GM21528 (cell line): ENCODE measurements at regions not wholly inside any gene's neighbourhood (a gene's known extent, or its start where the extent isn't known, plus 50 kb on each side); places are given as distances from the start of the nearest gene placed in this dataset.
A peak's percentile ranks its signal among the peaks of the same experiment; 100 is the strongest.
"Not testable (repeated sequence)": the region's sequence is repeated elsewhere in the genome, so short reads cannot be mapped to it uniquely, and the experiment has no call there.

Experiments used
- ATAC-seq: cut with Tn5 transposase; IDR thresholded peaks from one replicate; pipeline ENCODE4 v1.9.1; 2021; ENCODE audit warnings: mild to moderate bottlenecking, moderate library complexity; ENCODE audit not compliant: unreplicated experiment, low FRiP score

DNA sequence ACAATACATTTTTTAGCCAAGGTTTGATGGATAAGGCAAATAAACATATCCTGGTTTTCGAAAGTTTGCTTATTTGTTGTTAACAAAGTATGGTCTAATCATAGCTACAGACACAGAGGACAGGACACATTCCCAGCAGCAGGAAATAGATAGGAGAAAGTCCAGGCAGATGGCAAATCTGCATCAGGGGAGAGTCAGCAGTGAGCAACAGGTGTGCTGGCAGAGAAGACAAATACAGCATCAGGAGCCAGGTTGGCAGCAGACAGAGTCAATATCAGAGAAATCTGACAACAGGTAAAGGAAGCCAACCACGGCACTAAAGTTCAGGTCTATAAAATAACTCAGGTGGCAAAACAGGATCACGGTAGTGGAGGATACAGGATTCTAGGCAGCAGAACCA lies 210.7 kb upstream of the PTBP2 start:
- no peak for ATAC-seq

DNA sequence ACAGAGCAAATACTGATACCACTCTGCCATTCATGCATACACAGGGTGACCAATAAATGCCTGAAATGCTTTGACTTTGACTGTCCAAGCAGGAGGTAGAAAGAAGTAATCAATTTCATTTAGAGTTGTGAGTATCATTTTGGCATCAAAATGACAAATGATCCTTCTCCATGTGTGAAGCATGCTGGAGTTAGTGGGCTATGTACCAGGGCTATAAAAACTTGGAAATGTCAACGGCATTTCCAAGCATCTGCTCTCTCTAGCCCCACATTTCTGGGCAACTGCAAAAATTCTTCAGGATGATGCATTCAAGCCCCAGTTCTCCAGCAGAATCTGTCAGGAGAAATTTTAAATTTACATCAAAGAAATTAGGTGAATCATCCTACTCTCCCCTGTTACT lies 208.4 kb upstream of the PTBP2 start:
- ATAC-seq: no peak

DNA sequence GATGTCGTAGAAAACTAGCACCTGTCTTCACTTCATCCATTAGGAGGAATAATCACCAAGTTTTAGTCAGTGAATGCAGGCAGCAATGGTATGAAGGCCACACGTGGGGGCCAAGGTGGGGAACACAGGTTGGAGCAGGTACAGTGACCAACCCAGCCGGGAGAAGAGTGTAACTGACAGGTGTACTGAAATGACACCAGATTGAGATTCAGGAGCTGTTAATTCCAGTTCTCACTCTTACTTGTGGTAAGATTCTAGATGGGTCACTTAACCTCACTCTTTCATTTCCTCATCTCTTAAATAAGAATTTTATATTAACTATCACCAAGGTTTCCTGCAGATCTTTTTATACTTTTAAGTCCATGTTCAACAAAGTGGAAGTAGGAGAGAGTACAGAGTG lies 206.2 kb upstream of the PTBP2 start:
- peak; percentile 95 for ATAC-seq

DNA sequence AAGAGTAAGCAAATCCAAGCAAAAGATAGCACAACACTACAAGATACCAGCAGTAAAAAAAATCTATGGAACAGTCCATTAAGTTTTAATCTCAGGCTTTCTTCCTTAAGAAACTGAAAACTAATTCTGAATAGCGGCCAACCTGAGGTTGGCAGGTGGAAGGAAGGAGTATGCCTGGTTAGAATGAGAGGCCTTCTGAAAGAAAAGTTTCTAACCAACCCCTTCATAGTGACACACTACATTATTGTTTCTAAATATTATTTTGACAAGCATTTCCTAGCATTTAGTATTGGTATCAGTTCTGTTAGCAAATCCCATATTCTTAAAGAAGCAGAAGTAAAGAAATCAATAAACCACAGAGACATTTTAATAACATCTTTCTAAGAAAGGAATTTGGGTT lies 205.7 kb upstream of the PTBP2 start:
- ATAC-seq: no peak

DNA sequence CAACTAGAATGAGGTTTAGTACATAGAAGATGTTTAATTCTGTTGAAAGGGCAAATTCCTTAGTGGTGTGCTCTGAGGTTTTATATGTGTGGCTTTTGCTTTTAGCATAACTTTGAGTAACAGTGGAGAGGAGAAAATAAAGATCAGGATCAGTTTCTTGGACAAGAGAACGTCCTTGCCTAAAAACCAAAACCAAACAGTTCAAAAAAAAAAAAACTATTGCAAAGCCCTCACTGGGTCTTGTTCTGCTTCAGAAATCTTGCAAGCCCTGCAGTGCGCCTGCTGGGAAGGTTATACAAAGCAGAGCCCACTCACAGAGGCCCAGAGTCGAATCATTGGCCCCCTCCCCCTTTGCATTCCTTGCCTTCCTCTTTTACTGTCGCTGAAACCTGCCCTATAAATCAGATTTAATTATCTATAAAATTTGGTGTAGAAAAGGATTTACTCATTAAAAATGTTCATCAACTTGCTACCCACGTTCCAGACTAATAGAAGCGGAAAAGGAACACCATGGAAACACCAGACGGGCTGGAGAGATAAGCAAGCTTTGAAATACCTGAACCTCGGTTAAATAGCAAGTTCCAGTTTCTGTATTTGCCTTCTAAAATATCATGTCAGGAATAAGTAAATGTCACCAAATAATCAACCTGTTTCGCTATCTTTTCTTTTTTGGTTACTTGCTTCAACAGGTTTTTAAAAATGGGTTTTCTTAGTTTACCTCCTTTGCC lies 201.6 kb upstream of the PTBP2 start:
- no peak for ATAC-seq

DNA sequence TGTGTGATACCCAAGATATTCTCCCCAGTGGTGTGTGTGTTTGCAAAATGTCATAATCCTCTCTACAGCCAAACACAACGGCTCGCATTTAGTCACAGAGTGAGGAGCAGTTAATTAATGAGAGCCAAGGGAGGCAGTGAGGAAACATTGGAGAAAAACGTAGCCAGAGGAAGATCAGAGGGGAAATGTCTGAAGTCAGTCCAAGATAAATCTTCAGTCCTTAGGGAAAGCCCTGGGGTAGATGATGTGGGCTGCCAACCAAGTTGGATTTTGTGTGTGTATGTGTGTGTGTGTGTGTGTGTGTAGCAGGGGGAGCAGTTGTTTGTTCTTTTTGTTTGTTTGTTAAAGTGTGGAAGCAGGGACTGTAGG lies 201.0 kb upstream of the PTBP2 start:
- no peak for ATAC-seq

DNA sequence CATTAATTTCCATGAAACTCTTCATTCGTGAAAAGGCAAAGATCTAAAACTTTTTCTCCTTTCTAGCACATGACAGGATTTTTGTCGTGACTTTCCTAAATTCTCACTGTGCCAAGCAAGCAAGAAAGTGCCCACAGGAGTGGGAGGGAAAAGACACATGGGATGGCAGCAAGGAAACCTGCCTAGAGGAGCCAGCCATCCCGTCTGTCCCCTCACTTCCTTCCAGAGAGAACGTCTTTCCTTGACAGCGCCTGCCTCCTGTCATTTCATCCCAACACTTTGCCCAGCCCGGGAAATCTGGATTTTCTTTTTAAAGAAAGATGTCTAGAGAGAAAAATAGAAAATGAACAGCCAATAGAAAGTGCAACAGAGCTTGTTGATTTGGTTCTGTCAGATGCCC lies 200.6 kb upstream of the PTBP2 start:
- no peak for ATAC-seq

DNA sequence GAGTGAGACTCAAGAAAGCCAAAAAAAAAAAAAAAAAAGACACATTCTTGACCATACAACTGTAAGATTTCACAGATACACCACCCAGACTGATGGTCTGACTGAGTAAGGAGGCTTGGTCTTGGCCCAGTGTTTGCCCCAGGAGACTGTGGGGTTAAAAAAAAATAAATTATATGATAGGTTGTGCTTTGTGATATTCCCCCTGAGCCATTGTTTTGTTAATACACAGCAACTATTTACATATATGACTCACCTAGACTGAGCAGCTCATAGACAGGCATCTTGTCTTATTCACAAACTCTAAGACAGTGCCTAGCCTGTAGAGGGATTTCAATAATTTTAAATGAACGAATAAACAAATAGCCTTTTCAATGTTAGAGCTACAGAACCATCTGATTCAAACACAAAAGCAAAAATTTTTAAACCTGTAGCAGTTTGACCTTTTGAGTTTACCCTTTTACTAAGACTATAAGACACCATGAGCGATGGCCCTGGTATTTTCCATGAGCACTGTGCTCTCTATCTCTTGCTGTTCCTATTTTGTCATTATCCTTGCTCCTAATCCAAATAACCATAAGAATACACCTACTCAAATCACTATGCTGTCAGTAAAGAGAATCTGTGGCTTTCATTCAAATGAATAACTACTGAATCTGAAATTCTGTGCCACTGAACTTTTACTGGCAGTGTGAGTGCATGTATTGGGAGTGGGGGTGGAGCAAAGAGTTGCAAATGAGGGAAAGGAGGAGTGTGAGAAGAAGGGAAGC lies 199.4 kb upstream of the PTBP2 start:
- ATAC-seq: no peak

DNA sequence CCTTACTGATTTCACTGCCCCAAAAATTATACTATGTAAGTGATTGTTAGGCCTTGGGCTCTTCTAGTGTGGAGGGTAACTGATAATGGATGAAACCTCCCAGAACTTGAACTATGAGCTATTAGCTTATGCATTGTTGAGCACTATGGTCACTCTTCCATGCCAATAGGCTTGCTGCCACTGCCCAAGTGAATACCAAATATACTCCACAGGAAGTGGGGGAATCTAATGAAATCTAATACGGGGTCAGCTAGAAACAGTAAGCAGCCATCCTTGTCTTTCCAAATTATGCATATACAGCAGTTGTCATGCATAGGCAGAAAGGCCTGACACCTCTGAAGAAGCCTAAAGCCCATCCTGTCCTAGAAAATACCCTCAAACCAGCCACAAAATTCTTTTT lies 198.7 kb upstream of the PTBP2 start:
- no peak for ATAC-seq

DNA sequence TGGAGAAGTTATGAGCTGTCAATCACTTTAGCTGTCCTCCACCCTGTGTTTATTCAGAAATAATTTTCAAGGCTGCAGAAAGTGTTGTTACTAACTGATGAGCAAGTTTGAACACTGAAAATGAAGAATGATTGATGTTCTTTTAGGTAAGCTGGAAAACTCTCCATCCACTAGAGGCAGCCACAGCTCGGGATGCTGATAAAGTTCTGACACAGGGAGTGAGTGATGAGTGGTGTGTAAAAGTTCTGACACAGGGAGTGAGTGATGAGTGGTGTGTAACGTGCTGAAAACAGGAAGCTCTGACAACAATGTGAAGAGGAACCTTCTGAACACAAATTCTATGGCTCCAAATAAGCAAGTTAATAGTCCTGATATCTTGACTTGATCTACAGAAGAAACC lies 197.5 kb upstream of the PTBP2 start:
- no peak for ATAC-seq

DNA sequence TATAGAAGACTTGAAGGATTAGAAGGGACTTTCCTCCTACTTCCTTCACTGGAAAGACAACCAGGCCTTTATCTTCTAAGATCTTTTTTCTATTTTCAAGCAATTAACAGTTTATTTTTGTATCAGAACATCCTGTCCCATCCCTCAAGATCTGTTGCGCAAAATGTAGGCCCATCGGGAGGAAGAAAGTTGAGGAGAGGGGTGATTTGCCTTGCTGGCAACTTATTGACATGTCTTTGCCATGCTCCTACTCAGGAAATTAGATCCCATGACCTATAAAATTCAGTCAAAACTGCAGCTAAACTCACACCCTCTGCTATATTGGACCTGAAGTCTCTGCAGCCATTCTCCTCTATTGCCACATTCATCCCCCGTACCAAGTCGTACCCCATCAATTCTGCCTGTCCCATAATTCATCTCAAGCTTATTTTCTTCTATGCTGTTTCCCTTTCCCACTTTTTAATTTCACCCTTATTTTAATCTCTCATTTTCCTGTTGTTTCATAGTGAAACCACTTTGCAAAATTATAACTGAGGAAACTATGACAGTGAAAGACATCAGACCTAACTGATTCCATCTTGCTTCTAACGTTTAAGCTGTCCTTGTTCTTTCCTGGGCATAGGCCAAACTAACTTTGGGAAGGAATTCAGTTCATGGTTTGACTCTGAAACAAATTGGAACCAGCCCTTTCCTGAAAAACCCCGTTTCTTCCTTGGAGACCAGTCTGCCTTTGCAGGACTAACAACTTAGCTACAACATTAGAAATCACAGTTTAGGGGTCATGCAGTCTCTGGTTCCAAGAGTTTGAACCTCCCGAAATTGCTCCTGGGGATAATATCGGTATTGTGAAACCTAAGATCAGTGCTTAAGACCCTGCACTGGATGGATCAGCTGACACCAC lies 195.7 kb upstream of the PTBP2 start:
- ATAC-seq: no peak

DNA sequence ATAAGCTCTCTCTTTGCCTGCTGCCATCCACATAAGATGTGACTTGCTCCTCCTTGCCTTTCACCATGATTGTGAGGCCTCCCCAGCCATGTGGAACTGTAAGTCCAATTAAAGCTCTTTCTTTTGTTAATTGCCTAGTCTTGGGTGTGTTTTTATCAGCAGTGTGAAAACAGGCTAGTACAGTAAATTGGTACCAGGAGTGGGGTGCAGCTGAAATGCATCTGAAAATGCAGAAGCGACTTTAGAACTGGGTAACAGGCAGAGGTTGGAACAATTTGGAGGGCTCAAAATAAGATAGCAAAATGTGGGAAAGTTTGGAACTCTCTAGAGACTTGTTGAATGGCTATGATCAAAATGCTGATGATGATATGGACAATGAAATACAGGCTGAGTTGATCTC lies 192.9 kb upstream of the PTBP2 start:
- ATAC-seq: not testable (repeated sequence)

DNA sequence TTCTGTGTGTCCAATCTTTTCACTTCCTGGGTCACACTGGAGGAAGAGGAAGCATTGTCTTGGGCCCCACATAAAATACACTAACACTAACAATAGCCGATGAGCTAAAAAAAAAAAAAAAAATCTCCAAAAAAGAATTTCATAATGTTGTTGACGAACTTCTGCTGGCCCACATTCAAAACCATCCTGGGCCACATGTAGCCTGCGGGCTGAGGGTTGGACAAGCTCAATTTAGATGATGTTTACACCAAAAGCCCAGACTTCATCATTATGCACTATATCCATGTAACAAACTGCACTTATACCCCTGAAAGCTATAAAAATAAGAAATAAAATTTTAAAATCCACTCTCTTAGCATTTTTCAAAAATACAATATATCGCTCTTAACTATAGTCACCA lies 187.8 kb upstream of the PTBP2 start:
- no peak for ATAC-seq

DNA sequence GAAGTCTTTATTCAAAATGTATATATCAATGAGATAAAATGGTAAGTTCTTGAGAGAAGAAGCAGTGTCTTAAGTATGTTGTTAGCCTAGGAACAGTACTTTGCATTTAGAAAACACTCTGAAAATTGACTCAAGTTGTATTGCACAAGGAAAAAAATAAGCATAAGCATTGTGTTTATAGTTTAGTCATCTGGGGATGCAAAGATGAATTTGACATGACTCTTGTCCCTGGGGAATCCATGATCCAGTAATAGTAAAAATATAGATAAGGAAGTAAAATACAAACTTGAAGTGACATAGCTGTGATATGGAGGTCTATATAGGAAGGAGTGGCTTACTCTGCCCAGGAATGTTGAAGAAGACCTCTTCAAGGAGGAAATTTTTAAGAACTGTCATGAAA lies 185.0 kb upstream of the PTBP2 start:
- no peak for ATAC-seq

DNA sequence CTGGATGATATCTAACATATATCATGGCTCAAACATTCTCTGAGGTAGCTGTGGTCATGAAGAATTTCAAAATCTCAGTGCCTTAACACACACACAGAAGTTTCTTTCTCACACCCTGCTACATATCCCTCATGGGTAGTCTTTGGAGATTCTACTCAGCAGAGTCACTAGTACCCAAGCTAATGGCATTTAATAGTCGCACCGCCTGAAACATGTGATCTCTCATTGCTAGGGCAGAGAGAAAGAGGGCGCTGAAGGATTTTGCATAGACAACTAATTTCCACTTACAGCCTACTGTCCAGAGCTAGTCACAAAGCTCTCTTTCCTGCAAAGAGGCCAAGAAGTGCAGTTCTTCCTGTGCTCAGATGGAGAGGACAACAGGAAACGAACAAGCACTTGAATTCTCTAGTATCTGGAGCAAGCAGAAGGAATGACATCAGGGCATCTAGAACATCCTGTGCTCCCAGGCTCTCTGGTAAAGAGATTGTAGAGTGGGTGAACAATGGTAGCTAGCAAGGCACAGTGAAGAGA lies 183.4 kb upstream of the PTBP2 start:
- ATAC-seq: no peak

DNA sequence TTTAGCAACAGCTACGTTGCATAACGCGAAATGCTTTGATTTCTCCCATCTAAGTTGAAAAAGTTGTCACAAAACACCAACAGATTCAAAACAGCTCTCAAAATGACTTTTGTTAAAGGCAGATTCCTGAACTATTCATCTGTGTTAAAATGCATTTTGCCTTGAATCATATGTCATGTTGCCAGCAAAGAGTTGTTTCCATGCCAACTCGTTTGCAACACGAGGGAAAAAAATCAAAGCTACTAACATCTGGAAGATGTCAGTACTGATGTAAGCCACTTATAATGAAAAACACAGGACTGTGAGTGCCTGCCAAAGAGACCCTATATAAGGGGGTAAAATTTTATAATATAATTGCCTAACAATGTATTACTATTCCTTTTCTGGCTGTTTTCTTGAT lies 182.7 kb upstream of the PTBP2 start:
- ATAC-seq: no peak

DNA sequence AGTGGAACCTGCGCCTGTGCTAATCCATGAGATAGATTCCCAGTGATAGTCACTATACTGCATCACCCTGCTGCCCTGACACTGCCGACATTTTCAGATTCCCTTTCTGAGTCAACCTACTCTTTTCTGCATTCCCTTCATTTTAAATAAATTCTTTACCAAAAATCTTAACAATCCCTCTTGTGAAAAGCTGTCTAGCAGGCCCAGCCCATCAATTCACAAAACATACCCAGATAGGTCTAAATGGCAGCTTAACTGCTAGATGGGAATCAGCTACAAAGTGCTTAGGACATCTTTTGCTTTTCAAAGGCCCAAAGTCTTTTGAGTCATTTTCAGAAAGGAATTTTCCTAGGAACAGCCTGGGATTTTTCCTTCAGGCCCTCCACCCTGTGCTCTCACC lies 180.1 kb upstream of the PTBP2 start:
- no peak for ATAC-seq

DNA sequence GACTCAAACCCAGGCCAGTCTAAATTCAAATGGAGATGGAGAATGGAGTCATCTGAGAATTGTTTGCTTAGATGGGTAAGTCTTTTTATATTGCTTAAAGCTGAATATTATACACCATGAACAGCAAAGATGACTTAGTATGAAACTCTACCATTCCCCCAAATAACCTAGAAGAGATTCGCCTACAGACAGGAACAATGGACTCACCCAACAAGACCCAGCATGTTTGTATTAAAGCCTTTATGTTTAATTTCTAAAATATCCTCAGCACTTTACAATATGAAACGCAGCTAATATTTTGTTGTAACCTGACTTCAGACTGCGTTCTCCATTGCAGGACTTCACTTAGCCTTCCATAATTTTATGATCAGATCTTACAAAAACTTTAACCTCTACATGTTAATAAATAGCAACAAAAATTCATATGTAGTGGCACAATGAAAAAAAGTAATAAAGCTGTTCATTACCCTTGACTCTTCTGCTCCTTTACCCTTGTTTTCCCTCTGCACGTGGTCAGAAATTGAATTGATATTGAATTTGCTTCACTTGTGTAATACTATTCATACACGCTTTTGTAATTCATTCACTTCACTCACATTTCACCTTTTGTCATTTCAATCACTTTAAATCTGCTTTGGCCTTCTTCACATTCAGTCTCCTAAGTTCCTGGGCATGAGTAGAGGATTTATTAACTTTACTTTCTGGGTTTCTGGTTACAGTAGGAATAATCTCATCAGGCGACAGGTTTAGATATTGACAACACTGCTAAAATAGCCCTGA lies 177.3 kb upstream of the PTBP2 start:
- no peak for ATAC-seq

DNA sequence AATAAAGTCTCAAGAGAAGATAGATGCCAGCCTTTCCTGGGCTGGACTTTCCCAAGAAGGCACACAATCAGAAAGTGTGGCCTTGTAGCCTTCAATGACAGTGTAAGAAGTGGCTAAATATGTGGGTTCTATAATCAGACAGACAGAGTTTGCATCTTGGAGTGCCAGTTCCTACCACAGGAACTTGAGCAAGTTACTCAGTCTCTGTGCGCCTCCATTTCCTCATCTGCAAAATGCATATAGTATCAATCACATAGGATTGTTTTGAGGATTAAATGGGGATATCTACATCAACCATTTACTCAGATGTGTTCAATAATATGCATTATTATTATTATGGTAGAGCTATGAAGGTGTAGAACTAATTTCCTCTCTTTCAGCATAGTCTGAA lies 176.8 kb upstream of the PTBP2 start:
- no peak for ATAC-seq

DNA sequence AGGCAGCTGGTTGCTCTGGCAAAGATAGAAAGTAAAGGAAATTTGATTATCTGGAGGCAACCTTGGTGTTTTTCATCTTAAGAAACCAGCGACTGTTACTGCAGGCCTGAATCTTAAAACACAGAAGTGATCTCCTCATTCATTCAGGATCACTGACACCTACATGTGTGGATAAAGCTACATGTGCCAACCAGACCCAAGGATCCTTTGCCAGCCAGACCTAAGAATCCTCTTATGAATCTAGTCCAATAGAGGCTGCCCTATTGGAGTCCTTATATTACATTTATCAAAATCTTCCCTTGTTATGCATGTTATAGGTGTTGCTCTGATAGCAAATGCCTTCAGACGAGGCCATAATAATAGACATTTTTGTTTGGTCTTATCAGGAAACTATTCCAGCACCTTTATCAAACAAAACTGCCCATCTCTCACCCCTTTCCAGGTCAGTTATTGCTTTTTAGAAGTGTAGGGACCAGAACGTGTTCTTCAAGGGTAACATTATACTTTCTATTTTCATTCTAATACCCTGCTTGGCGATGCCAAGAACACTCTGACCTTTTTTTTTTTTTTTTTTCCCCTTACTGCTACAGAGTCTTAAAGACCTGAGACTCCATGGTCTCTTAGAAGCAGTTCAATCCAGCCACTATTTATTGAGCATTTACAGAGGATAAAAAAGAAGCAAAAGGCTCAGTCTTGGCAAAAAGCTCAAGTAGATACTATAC lies 175.5 kb upstream of the PTBP2 start:
- no peak for ATAC-seq
